GM21529 (cell line): ENCODE measurements at regions not wholly inside any gene's neighbourhood (a gene's known extent, or its start where the extent isn't known, plus 50 kb on each side); places are given as distances from the start of the nearest gene placed in this dataset.
A peak's percentile ranks its signal among the peaks of the same experiment; 100 is the strongest.
"Not testable (repeated sequence)": the region's sequence is repeated elsewhere in the genome, so short reads cannot be mapped to it uniquely, and the experiment has no call there.

Source experiments
- ATAC-seq: cut with Tn5 transposase; IDR thresholded peaks from one replicate; pipeline ENCODE4 v1.9.1; 2021; ENCODE audit not compliant: unreplicated experiment

DNA sequence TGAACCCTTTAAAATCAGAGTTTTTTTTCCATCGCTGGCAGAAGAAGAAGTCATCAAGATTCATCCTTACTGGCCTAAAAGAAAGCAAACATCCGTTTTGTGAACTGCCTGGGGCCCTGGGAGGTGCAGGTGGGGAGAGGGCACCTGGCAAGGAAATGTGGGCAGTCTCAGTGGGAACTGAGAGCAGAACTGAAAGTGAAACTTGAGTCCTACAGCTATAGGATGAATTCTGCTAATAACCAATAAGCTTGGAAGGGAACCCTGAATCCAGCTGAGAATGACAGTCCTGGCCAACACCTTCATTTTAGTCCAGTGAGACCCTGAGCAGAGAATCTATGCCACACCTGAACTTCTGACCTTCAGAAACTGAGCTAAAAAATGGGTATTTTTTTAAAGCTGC, 130.1 kb upstream of the ASCC3 start:
- ATAC-seq: peak; percentile 95

DNA sequence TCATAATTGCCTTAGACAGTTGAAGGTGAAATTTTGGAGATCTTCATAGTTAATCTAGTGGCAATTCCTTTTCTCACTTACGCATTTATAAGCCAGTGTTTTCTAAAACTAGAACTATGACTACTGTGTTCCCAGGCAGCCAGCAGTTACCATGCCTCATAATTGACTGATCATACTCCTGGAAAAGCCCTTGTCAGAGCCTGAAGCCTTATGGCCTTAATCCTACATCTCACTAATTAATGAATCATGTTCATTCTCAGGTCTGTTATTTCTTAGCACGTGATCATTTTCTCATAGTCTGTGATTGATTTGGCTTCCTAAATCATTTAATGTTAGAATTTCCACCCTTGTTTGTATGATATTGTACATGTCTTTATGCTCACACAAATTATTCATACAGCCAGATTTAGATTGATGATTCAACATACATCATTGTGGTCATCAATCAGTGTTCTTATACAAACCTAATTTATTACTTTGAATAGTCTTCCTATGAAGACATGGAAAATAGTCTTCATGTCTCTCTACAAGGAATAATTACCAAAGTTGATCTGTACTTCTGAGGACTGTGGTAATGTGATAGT, 132.6 kb upstream of the ASCC3 start:
- ATAC-seq: no peak

DNA sequence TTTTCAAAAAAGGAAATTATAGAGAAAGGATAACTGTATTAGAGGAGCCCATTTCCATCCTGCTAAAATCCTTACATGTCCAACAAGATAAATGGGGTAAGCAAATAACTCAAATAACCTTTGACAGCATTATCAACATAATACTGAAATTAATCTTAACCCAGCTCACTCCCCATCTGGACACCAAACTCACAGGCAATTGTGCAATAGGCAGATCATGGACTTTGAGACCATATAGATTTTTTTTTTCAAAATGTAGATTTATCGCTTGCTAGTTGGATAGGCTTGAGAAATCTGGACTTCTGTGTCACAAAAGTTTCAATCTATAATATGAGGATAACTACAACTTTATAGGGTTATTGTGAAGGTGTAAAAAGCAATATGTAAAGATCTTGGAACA, 134.4 kb upstream of the ASCC3 start:
- ATAC-seq: no peak

DNA sequence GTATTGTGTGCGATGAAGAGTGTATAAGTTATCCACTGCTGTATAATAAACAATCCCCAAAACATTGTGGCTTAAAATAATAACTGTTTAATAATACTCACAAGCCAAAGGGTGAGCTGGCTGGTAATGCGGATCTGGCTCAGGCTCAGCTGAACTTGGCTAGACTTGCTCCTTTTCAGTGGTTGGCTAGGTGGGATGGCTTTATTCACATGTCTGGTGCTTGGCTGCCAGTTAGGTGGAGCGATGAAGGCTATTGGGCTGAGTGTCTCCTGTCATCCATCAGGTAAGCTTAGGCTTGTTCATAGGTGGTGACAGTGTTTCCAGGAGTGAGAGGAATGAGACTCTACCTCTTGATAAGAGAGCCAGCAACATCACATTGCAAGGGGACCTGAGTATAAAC, 135.0 kb upstream of the ASCC3 start:
- no peak for ATAC-seq

DNA sequence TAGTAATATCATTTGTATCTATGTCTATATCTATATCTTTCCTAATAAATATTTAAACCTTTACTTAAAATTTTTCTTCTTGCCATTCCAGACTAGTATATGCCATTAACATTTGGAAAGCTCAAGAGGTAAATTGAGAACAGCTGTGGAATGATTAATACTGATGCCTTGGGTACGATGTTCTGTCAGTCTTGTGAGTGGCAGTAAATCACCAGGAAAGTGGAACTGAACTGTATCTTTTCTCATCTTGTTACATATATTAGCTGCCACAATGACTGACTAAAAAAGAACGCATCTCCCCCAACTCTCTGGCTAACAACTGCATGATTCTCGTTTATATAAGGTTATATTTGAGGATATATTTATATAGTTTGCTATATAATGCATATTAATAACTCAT, 137.0 kb upstream of the ASCC3 start:
- no peak for ATAC-seq

DNA sequence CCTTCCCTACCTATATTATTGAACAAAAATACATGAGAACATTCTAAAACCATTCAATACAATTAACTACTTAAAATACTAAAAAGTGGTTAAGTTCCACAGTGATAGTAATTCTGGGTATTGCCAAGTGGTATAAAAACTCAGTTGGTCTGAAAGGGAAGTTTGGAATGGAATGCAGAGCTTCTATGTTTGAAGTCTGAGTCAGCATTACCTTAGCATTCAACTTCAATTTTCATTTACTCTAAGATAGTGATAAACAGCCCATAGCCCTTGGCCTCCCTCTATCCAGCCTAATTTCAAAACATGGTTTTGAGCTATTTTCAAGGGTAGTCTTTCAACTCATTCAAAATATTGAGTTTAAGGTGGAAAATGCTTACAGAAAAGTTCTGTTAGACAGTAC, 140.4 kb upstream of the ASCC3 start:
- no peak for ATAC-seq

DNA sequence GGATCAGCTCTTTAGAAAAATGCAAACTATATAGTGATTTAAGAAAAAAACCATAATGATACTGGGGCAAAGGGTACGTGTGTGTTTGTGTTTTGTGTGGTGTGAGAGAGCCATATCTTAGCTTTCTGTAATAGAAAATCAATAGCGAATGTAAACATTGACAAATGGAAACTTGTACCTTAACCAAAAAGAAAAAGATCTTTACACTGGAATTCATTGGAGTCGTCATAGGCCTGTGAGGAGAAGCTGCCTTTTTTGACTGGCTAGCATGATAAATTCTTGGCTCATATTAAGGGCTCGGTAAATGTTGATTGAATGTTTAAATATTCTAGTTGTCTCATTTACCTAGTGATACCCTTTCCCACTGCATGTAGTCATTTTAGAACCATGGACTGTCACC, 161.8 kb upstream of the ASCC3 start:
- no peak for ATAC-seq

DNA sequence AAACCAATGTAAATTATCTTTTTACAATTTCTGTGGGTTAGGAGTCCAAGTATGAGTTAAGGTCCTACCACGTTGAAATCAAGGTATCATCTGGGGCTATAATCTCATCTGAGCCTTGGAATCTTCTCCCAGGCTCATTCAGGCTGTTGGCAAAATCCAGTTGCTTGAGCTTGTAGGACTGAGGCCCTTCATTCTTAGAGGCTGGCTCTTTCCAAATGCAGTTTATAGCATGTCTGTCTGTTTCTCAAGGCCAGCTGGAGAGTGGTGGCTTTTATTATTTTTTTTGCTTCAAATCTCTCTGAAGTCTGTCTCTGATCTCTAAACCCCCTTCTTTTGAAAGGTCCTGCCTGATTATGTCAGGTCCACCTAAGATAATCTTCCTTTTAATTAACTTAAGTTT, 177.2 kb upstream of the ASCC3 start:
- no peak for ATAC-seq

DNA sequence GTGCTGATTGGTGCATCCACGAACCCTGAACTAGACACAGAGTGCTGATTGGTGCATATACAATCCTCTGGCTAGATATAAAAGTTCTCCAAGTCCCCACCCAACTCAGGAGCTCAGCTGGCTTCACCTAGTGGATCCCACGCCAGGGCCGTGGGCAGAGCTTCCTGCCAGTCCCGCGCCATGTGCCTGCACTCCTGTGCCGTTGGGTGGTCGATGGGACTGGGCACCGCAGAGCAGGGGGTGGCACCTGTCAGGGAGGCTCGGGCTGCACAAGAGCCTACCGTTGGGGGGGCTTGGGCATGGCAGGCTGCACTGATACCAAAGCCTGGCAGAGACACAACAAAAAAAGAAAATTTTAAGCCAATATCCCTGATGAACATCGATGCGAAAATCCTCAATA, 185.4 kb upstream of the ASCC3 start:
- no peak for ATAC-seq

DNA sequence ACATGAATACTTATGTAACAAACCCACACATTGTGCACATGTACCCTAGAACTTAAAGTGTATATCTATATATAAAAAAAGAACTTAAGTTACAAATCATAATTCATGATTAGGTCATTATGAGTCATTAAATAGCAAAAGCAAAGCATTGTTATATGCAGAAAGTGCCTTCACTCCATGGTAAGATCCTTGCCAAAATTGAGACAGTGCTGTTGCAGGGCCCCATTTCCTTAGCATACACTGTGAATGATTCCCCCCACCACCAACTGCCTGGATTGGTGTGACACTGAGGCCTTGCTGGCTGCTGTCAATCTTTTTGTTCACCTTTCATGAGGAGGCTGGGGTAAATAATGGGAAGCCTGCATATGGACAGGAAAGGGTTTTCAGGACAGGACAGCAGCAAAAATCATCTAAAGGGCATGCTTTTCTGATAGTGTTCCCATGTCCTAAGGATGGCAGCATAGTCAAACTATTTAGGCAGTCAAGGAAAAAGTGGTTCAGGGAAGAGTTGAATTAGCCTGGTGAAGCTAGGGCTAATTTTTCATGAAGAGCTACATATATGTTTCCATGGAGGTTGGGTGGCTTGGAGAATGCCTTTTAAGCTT, 188.2 kb upstream of the ASCC3 start:
- ATAC-seq: no peak

DNA sequence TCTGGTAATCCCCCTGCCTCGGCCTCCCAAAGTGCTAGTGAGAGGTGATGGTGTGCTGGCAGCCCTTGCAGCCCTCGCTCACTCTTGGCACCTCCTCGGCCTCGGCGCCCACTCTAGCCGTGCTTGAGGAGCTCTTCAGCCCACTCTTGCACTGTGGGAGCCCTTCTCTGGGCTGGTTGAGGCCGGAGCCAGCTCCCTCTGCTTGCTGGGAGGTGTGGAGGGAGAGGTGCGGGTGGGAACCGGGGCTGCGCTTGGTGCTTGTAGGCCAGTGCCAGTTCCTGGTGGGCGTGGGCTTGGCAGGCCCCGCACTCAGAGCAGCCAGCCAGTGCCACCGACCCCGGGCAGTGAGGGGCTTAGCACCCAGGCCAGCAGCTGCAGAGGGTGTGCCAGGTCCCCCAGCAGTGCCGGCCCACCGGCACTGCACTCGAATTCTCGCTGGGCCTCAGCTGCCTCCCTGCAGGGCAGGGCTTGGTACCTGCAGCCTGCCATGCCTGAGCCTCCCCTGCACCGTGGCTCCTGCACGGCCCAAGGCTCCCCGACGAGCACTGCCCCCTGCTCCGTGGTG, 189.0 kb upstream of the ASCC3 start:
- ATAC-seq: no peak

DNA sequence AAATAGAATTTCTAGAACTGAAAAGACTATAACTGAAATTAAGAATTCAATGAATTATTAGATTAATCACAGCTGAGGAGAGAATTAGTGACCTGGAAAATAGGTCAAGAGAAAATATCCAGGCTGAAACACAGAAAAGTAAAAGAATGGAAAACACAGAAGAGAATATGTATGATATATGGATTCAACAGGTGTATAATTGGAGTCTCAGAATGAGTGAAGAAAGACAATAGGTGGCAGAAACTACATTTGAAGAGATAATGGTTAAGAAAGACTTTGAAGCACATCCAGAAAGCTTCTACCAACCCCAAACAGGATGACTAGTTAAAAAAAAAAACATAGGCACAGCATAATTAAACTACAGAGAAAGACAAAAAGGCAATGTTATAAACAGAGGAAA, 196.2 kb upstream of the ASCC3 start:
- ATAC-seq: no peak

DNA sequence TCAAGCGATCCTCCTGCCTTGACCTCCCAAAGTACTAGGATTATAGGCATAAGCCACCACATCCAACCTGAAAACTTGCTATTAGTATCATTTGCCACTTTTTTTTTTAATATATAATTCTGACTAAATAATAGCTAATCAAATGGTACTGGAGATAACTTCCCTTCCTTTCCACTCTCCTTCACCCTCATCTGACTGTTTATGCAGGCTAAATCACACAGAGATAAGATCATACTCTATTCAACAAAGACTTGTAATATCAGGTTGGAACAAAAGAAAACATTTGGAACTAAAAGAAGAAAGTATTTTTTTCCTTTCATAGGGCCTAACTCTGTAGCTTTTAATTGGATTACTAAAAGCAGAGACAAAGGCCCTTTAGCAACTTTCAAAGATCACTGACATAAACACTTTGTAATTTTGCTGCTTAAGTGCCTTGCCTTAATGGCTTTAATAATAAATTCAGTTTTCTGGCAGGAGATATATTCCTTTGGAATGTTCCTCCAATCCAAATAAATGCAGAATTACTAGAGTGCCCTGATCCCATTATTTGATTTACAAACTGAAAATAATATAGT, 198.7 kb upstream of the ASCC3 start:
- ATAC-seq: no peak

DNA sequence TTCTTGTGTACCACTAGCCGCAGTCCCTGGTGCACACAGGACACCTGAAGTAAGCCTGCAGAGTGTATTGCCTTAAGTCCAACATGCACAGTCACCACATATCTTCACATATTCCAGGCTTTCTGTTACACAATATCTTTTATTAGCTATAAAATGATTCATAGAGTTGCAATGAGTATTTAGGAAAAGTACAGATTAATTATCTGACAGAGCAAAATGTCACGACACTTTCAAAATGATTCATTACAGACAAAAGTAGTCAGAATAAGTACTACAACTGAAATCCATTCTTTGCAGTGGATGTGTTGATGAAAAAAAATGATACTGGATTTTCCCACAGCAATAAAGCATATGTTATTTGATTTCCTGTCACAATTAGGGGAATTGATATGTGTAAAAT, 199.5 kb upstream of the ASCC3 start:
- ATAC-seq: no peak

DNA sequence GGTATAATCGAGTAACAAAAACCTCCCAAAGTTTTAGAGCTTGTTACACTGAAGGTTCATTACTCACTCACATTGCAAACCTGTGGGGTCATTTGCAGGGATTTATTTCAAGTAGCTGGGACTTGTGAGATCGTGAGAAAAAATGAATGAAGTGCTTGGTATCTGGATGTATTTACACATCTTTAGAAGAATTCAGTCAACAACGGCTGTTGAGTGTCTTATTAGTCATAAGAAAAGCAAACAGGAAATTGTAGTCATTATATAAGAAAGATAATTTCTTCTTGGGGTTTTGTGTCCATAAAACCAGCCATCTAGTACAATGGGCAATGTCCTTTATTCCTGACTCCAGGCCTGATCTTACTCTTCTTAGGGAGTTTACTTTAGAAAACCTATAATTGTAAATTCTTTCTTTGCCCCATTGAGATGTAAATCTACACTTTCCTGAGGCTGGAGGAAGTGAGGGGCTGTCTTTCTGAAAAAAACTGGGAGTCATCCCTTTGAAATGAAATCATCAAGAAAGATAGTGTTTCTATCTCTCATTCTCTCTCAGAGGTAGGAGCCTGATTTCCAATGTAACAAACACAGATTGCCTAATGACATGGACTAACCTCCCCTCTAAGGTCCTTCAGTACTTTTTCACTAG, 202.5 kb upstream of the ASCC3 start:
- ATAC-seq: no peak

DNA sequence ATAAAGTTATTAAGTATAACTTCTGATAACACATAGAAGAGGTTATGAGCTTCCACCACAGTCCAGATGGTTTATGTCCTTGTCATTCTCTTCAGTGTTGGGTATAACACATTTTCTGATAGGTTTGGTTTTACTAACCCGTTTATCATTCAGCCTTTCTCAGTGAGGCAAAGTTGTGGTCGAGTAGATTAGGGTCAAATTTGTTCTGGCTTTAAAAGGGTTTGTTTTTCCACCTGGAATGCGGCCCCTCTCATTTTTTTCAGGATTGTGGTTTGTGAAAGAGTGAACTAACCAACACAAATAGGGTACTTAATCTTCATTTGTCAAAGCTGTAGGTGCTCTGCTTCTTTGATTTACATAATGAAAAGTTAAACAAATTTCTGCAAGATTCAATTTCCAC, 204.2 kb upstream of the ASCC3 start:
- ATAC-seq: no peak

DNA sequence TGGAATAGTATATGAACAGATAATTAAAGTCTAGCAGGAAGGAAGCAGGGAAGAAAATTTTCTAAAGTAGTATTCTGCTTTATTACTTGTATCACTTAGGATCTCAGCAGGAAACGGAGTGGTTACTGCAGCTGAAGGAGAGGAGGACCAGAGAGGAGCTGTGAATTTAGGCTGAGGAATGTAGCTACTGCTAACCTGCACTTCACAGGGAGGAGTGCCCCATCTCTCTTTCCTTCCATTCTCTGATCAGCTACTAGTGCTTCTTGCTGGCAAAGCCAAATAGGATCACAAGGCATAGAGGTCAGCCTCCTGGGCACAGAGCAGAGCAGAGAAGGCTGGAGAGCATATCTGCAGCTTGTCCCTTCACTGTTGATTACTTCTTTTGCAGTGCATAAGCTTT, 205.3 kb upstream of the ASCC3 start:
- no peak for ATAC-seq

DNA sequence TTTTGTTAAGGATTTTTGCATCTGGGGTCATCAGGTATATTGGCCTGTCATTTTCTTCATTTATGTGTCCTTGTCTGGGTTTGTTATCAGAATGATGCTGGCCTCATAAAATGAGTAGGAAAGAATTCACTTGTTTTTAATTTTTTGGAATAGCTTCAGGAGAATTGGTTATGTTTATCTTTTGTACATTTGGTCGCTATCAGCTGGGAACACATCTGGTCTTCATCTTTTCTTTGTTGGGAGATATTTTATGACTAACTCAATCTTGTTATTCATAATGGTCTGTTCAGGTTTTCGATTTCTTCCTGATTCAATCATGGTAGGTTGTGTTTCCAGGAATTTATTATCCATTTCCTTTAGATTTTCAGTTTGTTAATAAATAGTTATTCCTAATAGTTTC, 207.5 kb upstream of the ASCC3 start:
- ATAC-seq: no peak

DNA sequence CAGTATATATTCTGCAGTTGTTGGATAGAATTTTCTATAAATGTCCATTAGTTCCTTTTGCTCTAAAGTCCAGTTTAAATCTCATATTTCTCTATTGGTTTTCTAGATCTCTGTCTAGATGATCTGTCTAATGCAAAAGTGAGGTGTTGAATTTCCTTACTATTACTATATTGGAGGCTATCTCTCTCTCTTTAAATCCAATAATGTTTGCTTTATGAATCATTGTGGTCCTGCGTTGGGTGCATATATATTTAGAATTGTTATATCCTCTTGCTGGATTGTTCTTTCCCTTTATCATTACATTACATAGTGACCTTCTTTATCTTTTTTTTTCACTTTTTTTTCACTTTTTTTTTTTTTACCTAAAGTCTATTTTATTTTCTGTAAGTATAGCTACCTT, 208.5 kb upstream of the ASCC3 start:
- no peak for ATAC-seq

DNA sequence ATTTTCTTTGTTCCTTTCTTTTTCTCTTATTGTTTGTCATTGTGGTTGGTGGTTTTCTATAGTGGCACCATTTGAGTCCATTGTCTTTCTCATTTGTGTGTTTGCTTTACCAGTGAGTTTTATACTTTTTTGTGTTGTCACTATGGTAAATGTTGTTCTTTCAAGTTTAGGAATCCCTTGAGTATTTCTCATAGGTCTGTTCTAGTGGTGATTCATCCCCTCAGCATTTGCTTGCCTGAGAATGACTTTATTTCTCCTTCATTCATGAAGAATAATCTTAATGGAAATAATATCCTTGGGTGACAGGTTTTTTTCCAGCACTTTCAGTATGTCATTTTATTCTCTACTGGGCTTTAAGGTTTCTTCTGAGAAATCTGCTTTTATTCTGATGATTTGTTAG, 209.2 kb upstream of the ASCC3 start:
- no peak for ATAC-seq

DNA sequence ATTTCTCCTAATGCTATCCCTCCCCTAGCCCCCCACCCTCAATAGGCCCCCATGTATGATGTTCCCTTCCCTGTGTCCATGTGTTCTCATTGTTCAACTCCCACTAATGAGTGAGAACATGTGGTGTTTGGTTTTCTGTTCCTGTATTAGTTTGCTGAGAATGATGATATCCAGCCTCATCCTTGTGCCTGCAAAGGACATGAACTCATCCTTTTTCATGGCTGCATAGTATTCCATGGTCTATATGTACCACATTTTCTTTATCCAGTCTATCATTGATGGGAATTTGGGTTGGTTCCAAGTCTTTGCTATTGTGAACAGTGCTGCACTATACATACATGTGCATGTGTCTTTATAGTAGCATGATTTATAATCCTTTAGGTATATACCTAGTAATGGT, 217.5 kb upstream of the ASCC3 start:
- ATAC-seq: not testable (repeated sequence)

DNA sequence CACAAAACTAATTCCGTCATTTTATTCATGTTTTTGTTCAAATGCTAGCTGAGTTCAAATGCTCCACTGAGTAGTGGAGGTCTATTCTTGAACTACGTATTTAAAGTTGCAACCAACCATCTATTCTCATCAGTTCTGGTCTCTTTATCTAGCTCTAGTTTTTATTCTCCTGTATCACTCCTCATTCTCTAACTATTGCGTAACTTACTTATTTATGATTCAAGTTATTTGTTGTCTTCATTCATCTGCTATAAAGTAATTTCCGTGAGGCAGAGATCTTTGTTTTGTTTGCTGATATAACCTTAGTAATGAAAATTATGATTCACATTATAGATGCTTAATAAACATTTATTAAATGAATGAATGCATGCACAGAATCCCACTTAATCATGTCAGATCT, 221.6 kb upstream of the ASCC3 start:
- no peak for ATAC-seq
